ENCODE measurements at regions not wholly inside any gene's neighbourhood (a gene's known extent, or its start where the extent isn't known, plus 50 kb on each side); places are given as distances from the start of the nearest gene placed in this dataset.

GRCh38 chr4:144384408-144384807, 243.9 kb upstream of the GYPA start:
- TF ChIP-seq CTCF (IDR thresholded peaks at IDR 0.05; ENCODE audit: low read depth, low read length, poor library complexity, severe bottlenecking) (no peak), EZH2phosphoT487 (IDR thresholded peaks at IDR 0.05; ENCODE audit: borderline replicate concordance, low read length) (no peak)

Data from DOHH2 (cell line).